HEK293 (cell line): ENCODE measurements at regions not wholly inside any gene's neighbourhood (a gene's known extent, or its start where the extent isn't known, plus 50 kb on each side); places are given as distances from the start of the nearest gene placed in this dataset.

ENCODE experiments used
- CTCF ChIA-PET: fragments of 350-600 bp; formaldehyde crosslinking; extraction: SDS; loops from one replicate; lab custom pipeline; 2021; ENCODE audit warnings: antibody characterized with exemption; lab: Yijun Ruan, JAX
- POLR2A ChIA-PET: fragments of 300-600 bp; formaldehyde crosslinking; extraction: SDS; loops from one replicate; lab custom pipeline; 2020; ENCODE audit warnings: antibody characterized with exemption, inconsistent platforms; lab: Yijun Ruan, JAX
- H3K27ac ChIP-seq: fragments of 200-500 bp; sonication (Bioruptor generic); 2 replicates; pipeline ENCODE4 v1.5.1; 2014; ENCODE audit warnings: low read depth, low read length, control low read depth, inconsistent platforms; ENCODE audit errors: extremely low read depth
- H3K36me3 ChIP-seq, 2 experiments: fragments of 200-500 bp in 1 of 2; sonication (Bioruptor generic) in 1 of 2; 1 replicate in 1 of 2; 2 replicates in 1 of 2; pipeline ENCODE4 v1.5.1; 2014 to 2017; ENCODE audit warnings: inconsistent platforms in 2 of 2, low read length in 2 of 2; ENCODE audit not compliant: control insufficient read depth in 2 of 2, insufficient read depth in 1 of 2
- H3K4me1 ChIP-seq: fragments of 200-500 bp; sonication (Bioruptor generic); 2 replicates; pipeline ENCODE4 v1.5.1; 2014; ENCODE audit warnings: mild to moderate bottlenecking, low read length, inconsistent platforms; ENCODE audit not compliant: control insufficient read depth, insufficient read depth
- H3K4me3 ChIP-seq: 2 replicates; pipeline ENCODE4 v1.5.1; 2011; ENCODE audit warnings: low read depth, mild to moderate bottlenecking, control low read depth, low read length, moderate library complexity
- H3K9me3 ChIP-seq: fragments of 200-500 bp; sonication (Bioruptor generic); 2 replicates; pipeline ENCODE4 v1.5.1; 2014; ENCODE audit warnings: low read depth, low read length, inconsistent platforms; ENCODE audit not compliant: control insufficient read depth, insufficient read depth
- GLIS1 ChIP-seq: fragments of 450-650 bp; formaldehyde crosslinking; IDR thresholded peaks from 2 replicates; pipeline ENCODE4 v1.5.1; 2016; ENCODE audit warnings: missing biosample characterization, missing genetic modification characterization
- IKZF3 ChIP-seq: fragments of 450-650 bp; IDR thresholded peaks from 2 replicates; pipeline ENCODE4 v1.5.0; 2018; ENCODE audit warnings: missing biosample characterization, mild to moderate bottlenecking, missing genetic modification characterization, moderate library complexity
- SP2 ChIP-seq: fragments of 450-650 bp; formaldehyde crosslinking; IDR thresholded peaks from 2 replicates; pipeline ENCODE4 v1.5.1; 2016; ENCODE audit warnings: missing biosample characterization, missing genetic modification characterization
- ZBTB21 ChIP-seq: fragments of 450-650 bp; formaldehyde crosslinking; IDR thresholded peaks from 2 replicates; pipeline ENCODE4 v1.5.1; 2017; ENCODE audit warnings: missing biosample characterization, missing genetic modification characterization
- ZNF112 ChIP-seq: fragments of 450-650 bp; formaldehyde crosslinking; IDR thresholded peaks from 2 replicates; pipeline ENCODE4 v1.5.0; 2017; ENCODE audit warnings: missing biosample characterization, missing genetic modification characterization
- ZNF114 ChIP-seq: fragments of 450-650 bp; formaldehyde crosslinking; IDR thresholded peaks from 2 replicates; pipeline ENCODE4 v1.5.0; 2017; ENCODE audit warnings: missing biosample characterization, missing genetic modification characterization
- ZNF146 ChIP-seq: fragments of 450-650 bp; formaldehyde crosslinking; IDR thresholded peaks from 2 replicates; pipeline ENCODE4 v1.5.1; 2016; ENCODE audit warnings: missing biosample characterization, missing genetic modification characterization
- ZNF184 ChIP-seq: fragments of 450-650 bp; IDR thresholded peaks from 2 replicates; pipeline ENCODE4 v1.5.1; 2018; ENCODE audit warnings: missing biosample characterization, mild to moderate bottlenecking, missing genetic modification characterization
- ZNF202 ChIP-seq: fragments of 450-650 bp; formaldehyde crosslinking; IDR thresholded peaks from 2 replicates; pipeline ENCODE4 v1.5.1; 2016; ENCODE audit warnings: missing biosample characterization, missing genetic modification characterization, borderline replicate concordance
- ZNF239 ChIP-seq: fragments of 450-650 bp; formaldehyde crosslinking; IDR thresholded peaks from 2 replicates; pipeline ENCODE4 v1.5.1; 2016; ENCODE audit warnings: missing biosample characterization, missing genetic modification characterization
- ZNF266 ChIP-seq: fragments of 450-650 bp; formaldehyde crosslinking; IDR thresholded peaks from 2 replicates; pipeline ENCODE4 v1.5.1; 2016; ENCODE audit warnings: missing biosample characterization, missing genetic modification characterization, low read depth
- ZNF341 ChIP-seq: fragments of 450-650 bp; formaldehyde crosslinking; IDR thresholded peaks from 2 replicates; pipeline ENCODE4; 2016; ENCODE audit warnings: low read depth, missing biosample characterization, missing genetic modification characterization
- ZNF366 ChIP-seq: fragments of 450-650 bp; formaldehyde crosslinking; conservative IDR thresholded peaks from 2 replicates; pipeline ENCODE4 v1.5.1; 2016; ENCODE audit warnings: missing biosample characterization, missing genetic modification characterization
- ZNF394 ChIP-seq: fragments of 450-650 bp; formaldehyde crosslinking; IDR thresholded peaks from 2 replicates; pipeline ENCODE4 v1.5.1; 2016; ENCODE audit warnings: missing biosample characterization, missing genetic modification characterization, mild to moderate bottlenecking, moderate library complexity, borderline replicate concordance
- ZNF423 ChIP-seq: fragments of 450-650 bp; formaldehyde crosslinking; IDR thresholded peaks from 2 replicates; pipeline ENCODE4 v1.5.1; 2016; ENCODE audit warnings: missing biosample characterization, missing genetic modification characterization
- ZNF518A ChIP-seq: fragments of 450-650 bp; formaldehyde crosslinking; conservative IDR thresholded peaks from 2 replicates; pipeline ENCODE4 v1.5.1; 2016; ENCODE audit warnings: low read depth, missing biosample characterization, missing genetic modification characterization
- ZNF521 ChIP-seq: fragments of 450-650 bp; formaldehyde crosslinking; IDR thresholded peaks from 2 replicates; pipeline ENCODE4 v1.5.1; 2017; ENCODE audit warnings: missing biosample characterization, mild to moderate bottlenecking, missing genetic modification characterization
- ZNF530 ChIP-seq: fragments of 450-650 bp; formaldehyde crosslinking; IDR thresholded peaks from 2 replicates; pipeline ENCODE4 v1.5.1; 2016; ENCODE audit warnings: low read depth, missing biosample characterization, missing genetic modification characterization
- ZNF580 ChIP-seq: fragments of 450-650 bp; formaldehyde crosslinking; IDR thresholded peaks from 2 replicates; pipeline ENCODE4 v1.5.1; 2016; ENCODE audit warnings: missing biosample characterization, missing genetic modification characterization
- ZNF654 ChIP-seq: fragments of 450-650 bp; formaldehyde crosslinking; IDR thresholded peaks from 2 replicates; pipeline ENCODE4 v1.5.1; 2016; ENCODE audit warnings: low read depth, missing biosample characterization, missing genetic modification characterization
- ZNF664 ChIP-seq: fragments of 450-650 bp; formaldehyde crosslinking; IDR thresholded peaks from 2 replicates; pipeline ENCODE4 v1.5.1; 2016; ENCODE audit warnings: missing biosample characterization, missing genetic modification characterization
- ZNF670 ChIP-seq: fragments of 450-650 bp; formaldehyde crosslinking; IDR thresholded peaks from 2 replicates; pipeline ENCODE4 v1.5.1; 2016; ENCODE audit warnings: missing biosample characterization, missing genetic modification characterization, low read depth
- ZNF704 ChIP-seq: fragments of 450-650 bp; formaldehyde crosslinking; IDR thresholded peaks from 2 replicates; pipeline ENCODE4 v1.5.1; 2016; ENCODE audit warnings: missing biosample characterization, missing genetic modification characterization
- ZNF792 ChIP-seq: fragments of 450-650 bp; formaldehyde crosslinking; IDR thresholded peaks from 2 replicates; pipeline ENCODE4 v1.5.1; 2016; ENCODE audit warnings: missing biosample characterization, missing genetic modification characterization
- ZSCAN18 ChIP-seq: fragments of 450-650 bp; formaldehyde crosslinking; IDR thresholded peaks from 2 replicates; pipeline ENCODE4 v1.5.1; 2016; ENCODE audit warnings: missing biosample characterization, missing genetic modification characterization

- TF ChIP-seq ZNF202 (tag by site-specific recombination), result no peak
- TF ChIP-seq ZBTB21 (tag by site-specific recombination), result no peak
- no peak for TF ChIP-seq ZNF114 (tag by site-specific recombination)
- no peak for TF ChIP-seq ZNF521 (tag by site-specific recombination)
- no peak for TF ChIP-seq ZNF664 (tag by site-specific recombination)
- no peak for TF ChIP-seq ZNF394 (tag by site-specific recombination)
- TF ChIP-seq ZNF518A (tag by site-specific recombination), result no peak
- no peak for TF ChIP-seq ZNF184 (tag by site-specific recombination)
- TF ChIP-seq ZNF704 (tag by site-specific recombination), result no peak
- TF ChIP-seq ZNF670 (tag by site-specific recombination), result no peak
- no peak for TF ChIP-seq GLIS1 (tag by site-specific recombination)
- no peak for TF ChIP-seq ZNF530 (tag by site-specific recombination)
- no peak for TF ChIP-seq ZNF266 (tag by site-specific recombination)
- no peak for TF ChIP-seq ZSCAN18
- no peak for TF ChIP-seq IKZF3 (tag by site-specific recombination)
- H3K4me3 ChIP-seq, result no peak overlapping the region
- H3K36me3 ChIP-seq, result no peaks in the 10 kb centered on the region
- no peak overlapping the region for H3K27ac ChIP-seq
- ChIA-PET CTCF (interaction anchor here (0.6 kb wide), 1 partner anchor 39 kb away, joined by 3 read pairs; no protein-coding TSS in a partner anchor), POLR2A (no interaction called here)
- no peaks in the 10 kb centered on the region for H3K4me1 ChIP-seq
- H3K9me3 ChIP-seq, result no peaks in the 10 kb centered on the region
Observed at GRCh38 chr6:89021629-89022028, 58.2 kb upstream of the RNGTT start.

GRCh38 chr6:89015971-89016370, 52.6 kb upstream of the RNGTT start:
- Histone ChIP-seq H3K9me3 (no peaks in the 10 kb centered on the region), H3K4me1 (no peaks in the 10 kb centered on the region), H3K4me3 (no peak overlapping the region), H3K36me3 (no peaks in the 10 kb centered on the region), H3K27ac (no peak overlapping the region)
- TF ChIP-seq ZNF146 (tag by site-specific recombination), result peak; percentile 93
- TF ChIP-seq ZNF792, result no peak
- TF ChIP-seq ZNF341, result no peak
- no peak for TF ChIP-seq ZNF654 (tag by site-specific recombination)
- TF ChIP-seq ZNF423, result no peak
- no peak for TF ChIP-seq ZNF239 (tag by site-specific recombination)
- TF ChIP-seq SP2 (tag by site-specific recombination), result no peak
- TF ChIP-seq ZNF366 (tag by site-specific recombination), result no peak
- TF ChIP-seq ZNF112, result no peak
- peak; percentile 74 for TF ChIP-seq ZNF580 (tag by site-specific recombination)
- ChIA-PET POLR2A (interaction anchor here (1.3 kb wide), 1 partner anchor 65 kb away, joined by 4 read pairs; the partner anchor contains the start of gene PNRC1), CTCF (interaction anchor here (1.1 to 1.2 kb wide), 2 partner anchors 33 to 54 kb away, joined by 3 read pairs; no protein-coding TSS in a partner anchor)
